ENCODE measurements at regions not wholly inside any gene's neighbourhood (a gene's known extent, or its start where the extent isn't known, plus 50 kb on each side); places are given as distances from the start of the nearest gene placed in this dataset.

DNA sequence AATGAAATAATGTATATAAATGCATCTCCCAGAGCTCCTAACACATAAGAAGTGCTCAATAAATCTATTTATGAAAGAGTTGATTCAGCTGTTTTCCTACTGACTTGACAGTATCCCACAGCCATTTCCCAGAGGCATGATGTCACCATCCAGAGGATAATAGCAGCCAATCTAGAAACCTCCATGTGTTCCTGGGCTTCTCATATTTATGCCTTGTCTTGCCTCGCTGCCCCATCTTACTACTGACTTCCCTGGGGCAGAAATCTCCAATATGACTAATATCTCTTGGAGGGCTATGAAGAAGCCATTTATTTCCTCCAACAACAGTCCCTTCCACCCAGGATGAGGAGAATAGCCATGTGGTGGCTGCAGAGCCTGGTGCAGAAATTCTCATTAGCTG lies 115.4 kb upstream of the NAV2 start:
- TF ChIP-seq, protein P1, sequence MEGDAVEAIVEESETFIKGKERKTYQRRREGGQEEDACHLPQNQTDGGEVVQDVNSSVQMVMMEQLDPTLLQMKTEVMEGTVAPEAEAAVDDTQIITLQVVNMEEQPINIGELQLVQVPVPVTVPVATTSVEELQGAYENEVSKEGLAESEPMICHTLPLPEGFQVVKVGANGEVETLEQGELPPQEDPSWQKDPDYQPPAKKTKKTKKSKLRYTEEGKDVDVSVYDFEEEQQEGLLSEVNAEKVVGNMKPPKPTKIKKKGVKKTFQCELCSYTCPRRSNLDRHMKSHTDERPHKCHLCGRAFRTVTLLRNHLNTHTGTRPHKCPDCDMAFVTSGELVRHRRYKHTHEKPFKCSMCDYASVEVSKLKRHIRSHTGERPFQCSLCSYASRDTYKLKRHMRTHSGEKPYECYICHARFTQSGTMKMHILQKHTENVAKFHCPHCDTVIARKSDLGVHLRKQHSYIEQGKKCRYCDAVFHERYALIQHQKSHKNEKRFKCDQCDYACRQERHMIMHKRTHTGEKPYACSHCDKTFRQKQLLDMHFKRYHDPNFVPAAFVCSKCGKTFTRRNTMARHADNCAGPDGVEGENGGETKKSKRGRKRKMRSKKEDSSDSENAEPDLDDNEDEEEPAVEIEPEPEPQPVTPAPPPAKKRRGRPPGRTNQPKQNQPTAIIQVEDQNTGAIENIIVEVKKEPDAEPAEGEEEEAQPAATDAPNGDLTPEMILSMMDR (IDR thresholded peaks at IDR 0.05; ENCODE audit: low read depth, low read length), result no peak
- no peak for TF ChIP-seq POLR2A (IDR thresholded peaks at IDR 0.05; ENCODE audit: extremely low read depth, insufficient read length)
- no peak for TF ChIP-seq MYC (IDR thresholded peaks at IDR 0.05; ENCODE audit: low read depth, low read length)
- TF ChIP-seq, protein P2, sequence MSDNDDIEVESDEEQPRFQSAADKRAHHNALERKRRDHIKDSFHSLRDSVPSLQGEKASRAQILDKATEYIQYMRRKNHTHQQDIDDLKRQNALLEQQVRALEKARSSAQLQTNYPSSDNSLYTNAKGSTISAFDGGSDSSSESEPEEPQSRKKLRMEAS (IDR thresholded peaks at IDR 0.05; ENCODE audit: low read depth, low read length), result no peak
- H3K4me3 ChIP-seq (ENCODE audit: low read depth, low read length), result no peak overlapping the region
- DNase-seq (ENCODE audit: low read depth), result no peak

DNA sequence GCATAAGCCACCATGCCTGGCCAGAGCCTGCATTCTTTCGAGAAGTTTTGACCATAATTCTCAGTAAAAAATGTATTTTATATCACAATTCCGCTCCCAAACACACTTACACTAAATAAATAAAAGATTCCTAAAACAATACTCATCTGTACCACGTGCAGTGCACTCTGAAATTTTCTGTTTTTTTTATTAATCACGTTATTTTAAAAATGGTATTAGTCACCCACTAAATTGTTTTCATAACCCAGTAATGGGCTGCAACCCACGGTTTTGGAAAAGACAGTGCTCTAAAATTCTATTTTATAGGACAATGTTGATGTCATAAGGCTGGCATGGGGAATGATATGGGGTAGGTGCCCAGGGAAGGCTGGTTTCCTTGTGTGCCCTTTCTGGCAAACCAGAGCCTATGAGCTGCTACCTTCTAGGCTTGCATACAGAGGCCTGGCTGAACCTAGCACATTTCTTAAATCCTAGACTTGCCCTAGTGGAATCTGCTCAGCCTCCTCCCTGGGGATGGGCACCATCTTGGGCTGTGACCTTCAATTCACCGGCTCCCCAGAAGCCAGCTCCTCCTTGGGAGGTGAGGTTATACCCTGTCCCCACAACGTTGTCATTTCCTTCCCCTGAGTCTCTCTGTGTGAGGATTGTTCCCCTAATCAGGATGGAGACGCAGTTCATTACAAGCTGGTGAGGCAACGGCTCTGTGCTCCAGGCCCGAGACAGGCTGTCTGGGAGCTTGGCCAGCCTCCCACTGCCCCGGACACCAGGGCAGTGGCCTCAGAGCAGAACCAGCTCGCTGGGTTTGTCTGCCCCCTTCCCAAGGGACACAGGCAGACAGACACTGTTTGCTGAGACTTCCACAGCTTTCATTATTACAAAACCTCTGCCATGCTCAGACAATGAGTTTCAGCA lies 116.5 kb upstream of the NAV2 start:
- no peak for DNase-seq (ENCODE audit: low read depth)
- TF ChIP-seq, protein P2 (IDR thresholded peaks at IDR 0.05; ENCODE audit: low read depth, low read length), result no peak
- TF ChIP-seq POLR2A (IDR thresholded peaks at IDR 0.05; ENCODE audit: extremely low read depth, insufficient read length) (no peak), MYC (IDR thresholded peaks at IDR 0.05; ENCODE audit: low read depth, low read length) (no peak)
- TF ChIP-seq, protein P1 (IDR thresholded peaks at IDR 0.05; ENCODE audit: low read depth, low read length), result no peak

DNA sequence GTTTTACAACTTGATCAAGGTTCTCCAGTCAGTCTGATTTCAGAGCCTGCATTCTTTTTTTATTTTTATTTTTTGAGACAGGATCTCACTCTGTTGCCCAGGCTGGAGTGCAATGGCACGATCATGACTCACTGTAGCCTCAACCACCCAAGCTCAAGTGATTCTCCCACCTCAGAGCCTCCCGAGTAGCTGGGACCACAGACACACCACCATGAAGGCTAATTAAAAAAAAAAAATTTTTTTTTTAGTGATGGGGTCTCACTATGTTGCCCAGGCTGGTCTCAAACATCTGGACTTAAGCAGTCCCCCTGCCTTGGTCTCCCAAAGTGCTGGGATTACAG lies 117.2 kb upstream of the NAV2 start:
- DNase-seq (ENCODE audit: low read depth), result no peak
- no peak overlapping the region for H3K4me3 ChIP-seq (ENCODE audit: low read depth, low read length)
- TF ChIP-seq, protein P2 (IDR thresholded peaks at IDR 0.05; ENCODE audit: low read depth, low read length), result no peak
- TF ChIP-seq MYC (IDR thresholded peaks at IDR 0.05; ENCODE audit: low read depth, low read length) (no peak), POLR2A (IDR thresholded peaks at IDR 0.05; ENCODE audit: extremely low read depth, insufficient read length) (no peak)
- TF ChIP-seq, protein P1 (IDR thresholded peaks at IDR 0.05; ENCODE audit: low read depth, low read length), result no peak

More for the DNA sequence above, 116.5 kb upstream of the NAV2 start:
- no peak overlapping the region for H3K4me3 ChIP-seq (ENCODE audit: low read depth, low read length)

DNA sequence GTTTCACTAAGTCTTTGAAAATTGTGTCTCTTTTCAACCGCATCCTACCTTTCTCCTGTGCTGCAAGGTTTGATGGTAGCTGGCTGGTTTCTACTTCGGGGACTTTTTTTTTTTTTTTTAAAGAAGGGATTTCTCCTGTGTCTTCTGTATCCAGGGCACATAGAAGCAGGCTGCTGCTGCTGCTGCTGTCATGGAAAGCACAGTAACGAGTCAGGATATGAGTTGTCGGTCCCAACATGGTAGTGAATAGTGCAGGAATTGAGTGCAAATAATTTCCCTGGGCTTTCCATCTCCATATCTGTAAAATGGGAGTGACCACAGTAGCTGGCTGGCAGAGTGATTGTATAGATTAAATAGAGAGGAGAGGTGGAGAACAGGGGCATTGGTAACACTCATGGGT lies 118.3 kb upstream of the NAV2 start:
- H3K4me3 ChIP-seq (ENCODE audit: low read depth, low read length), result no peak overlapping the region
- TF ChIP-seq POLR2A (IDR thresholded peaks at IDR 0.05; ENCODE audit: extremely low read depth, insufficient read length) (no peak), MYC (IDR thresholded peaks at IDR 0.05; ENCODE audit: low read depth, low read length) (no peak)
- TF ChIP-seq, protein P2 (IDR thresholded peaks at IDR 0.05; ENCODE audit: low read depth, low read length), result no peak

DNA sequence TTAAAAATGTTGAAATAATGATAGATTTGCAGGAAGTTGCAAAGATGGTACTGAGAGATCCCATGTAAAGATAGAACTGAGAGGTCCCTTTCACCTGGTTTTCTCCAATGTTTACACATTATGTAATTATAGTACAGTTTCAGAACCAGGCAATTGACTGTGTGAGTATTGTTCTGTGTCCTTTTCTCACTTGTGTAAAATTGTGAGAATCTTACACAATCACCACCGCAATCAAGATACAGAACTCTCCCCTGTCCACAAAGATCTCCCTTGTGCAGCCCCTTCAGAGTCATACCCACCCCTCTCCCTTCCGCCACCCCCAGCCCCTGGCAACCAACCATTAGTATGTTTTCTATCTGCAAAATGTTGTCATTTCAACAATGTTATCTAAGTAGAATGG lies 119.8 kb upstream of the NAV2 start:
- TF ChIP-seq, protein P1 (IDR thresholded peaks at IDR 0.05; ENCODE audit: low read depth, low read length), result no peak
- TF ChIP-seq POLR2A (IDR thresholded peaks at IDR 0.05; ENCODE audit: extremely low read depth, insufficient read length), result no peak
- TF ChIP-seq MYC (IDR thresholded peaks at IDR 0.05; ENCODE audit: low read depth, low read length), result no peak
- TF ChIP-seq, protein P2 (IDR thresholded peaks at IDR 0.05; ENCODE audit: low read depth, low read length), result no peak
- DNase-seq (ENCODE audit: low read depth), result no peak
- no peak overlapping the region for H3K4me3 ChIP-seq (ENCODE audit: low read depth, low read length)

More for the DNA sequence above, 118.3 kb upstream of the NAV2 start:
- no peak for DNase-seq (ENCODE audit: low read depth)

DNA sequence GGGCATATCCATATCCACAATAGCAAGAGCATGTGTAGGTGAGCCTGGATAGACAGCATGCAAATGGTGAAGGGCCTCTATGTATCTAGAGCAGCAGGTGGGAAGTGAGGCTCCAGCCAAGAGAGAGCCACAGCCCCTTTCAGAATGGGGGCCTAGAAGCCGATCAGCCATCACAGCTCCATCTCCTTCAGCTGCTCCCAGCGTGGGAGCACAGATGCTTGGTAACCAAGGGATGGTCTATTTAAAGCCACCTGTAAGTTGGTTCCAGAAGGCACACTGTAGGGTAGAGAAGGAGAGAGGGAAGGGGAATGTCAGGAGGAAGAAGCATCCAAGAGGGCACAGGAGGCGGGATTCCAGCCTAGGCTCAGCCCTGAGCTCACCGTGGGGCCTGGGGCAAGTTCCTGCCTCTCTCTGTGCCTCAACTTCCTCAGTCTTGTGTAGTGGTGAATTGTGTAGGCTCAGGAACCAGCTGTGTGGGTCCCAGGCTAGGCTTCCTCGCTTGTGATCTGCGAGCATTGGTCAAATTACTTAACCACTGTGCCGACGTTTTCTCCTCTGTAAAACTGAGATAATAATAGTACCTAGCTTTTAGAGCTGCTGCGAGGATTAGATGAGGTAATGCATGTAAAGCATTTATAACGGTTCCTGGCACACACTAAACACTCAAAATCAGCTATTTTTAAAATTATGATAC lies 122.9 kb upstream of the NAV2 start:
- TF ChIP-seq MYC (IDR thresholded peaks at IDR 0.05; ENCODE audit: low read depth, low read length), result no peak
- TF ChIP-seq POLR2A (IDR thresholded peaks at IDR 0.05; ENCODE audit: extremely low read depth, insufficient read length), result no peak
- TF ChIP-seq, protein P1 (IDR thresholded peaks at IDR 0.05; ENCODE audit: low read depth, low read length), result no peak
- TF ChIP-seq, protein P2 (IDR thresholded peaks at IDR 0.05; ENCODE audit: low read depth, low read length), result no peak
- DNase-seq (ENCODE audit: low read depth), result no peak
- H3K4me3 ChIP-seq (ENCODE audit: low read depth, low read length), result no peak overlapping the region

Measured in NB4 (cell line).